ENCODE measurements at regions not wholly inside any gene's neighbourhood (a gene's known extent, or its start where the extent isn't known, plus 50 kb on each side); places are given as distances from the start of the nearest gene placed in this dataset.

DNA sequence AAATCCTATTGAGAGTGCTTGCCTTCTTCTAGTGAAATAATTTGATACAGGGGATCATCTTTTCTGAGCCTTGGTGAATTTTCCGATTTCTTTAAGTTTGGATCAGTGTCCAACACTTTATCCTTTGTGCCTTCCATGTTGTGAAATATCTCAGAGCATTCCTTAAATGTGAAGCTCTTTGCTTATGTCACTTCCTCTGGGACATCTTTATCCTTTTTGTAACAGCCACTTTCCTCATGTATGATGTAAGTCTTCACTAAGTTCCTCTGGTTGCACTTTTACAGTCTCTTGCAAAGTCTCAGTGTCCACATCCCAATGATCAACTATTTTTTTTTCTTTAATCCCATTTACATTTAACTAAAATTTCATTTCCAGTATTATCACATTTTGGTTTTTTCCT, 254.2 kb downstream of the EN1 start:
- no peaks in the 10 kb centered on the region for H3K79me2 ChIP-seq
- no peaks in the 10 kb centered on the region for H3K27me3 ChIP-seq
- no peak overlapping the region for H3K27ac ChIP-seq
- H3K36me3 ChIP-seq (replicated peaks; ENCODE audit: insufficient read depth, low read depth), result no peaks in the 10 kb centered on the region
- H3K4me3 ChIP-seq, result no peak overlapping the region
- no peaks in the 10 kb centered on the region for H3K4me1 ChIP-seq (ENCODE audit: insufficient read depth)
- WGBS (ENCODE audit: low lambda C conversion rate, missing lambda C conversion rate), result 95% methylated on average over 1 of the region's 1 CpG
- H3K4me2 ChIP-seq, result no peak overlapping the region
- no peak overlapping the region for H2AFZ ChIP-seq
- no peaks in the 10 kb centered on the region for H4K20me1 ChIP-seq (ENCODE audit: insufficient read depth, poor library complexity, severe bottlenecking)
- H3K9me3 ChIP-seq (ENCODE audit: low read depth), result no peaks in the 10 kb centered on the region
- no peak for DNase-seq (ENCODE audit: low spot score)
- no peaks in the 10 kb centered on the region for H3K9me2 ChIP-seq (replicated peaks; ENCODE audit: insufficient read depth)
- TF ChIP-seq, protein P1, sequence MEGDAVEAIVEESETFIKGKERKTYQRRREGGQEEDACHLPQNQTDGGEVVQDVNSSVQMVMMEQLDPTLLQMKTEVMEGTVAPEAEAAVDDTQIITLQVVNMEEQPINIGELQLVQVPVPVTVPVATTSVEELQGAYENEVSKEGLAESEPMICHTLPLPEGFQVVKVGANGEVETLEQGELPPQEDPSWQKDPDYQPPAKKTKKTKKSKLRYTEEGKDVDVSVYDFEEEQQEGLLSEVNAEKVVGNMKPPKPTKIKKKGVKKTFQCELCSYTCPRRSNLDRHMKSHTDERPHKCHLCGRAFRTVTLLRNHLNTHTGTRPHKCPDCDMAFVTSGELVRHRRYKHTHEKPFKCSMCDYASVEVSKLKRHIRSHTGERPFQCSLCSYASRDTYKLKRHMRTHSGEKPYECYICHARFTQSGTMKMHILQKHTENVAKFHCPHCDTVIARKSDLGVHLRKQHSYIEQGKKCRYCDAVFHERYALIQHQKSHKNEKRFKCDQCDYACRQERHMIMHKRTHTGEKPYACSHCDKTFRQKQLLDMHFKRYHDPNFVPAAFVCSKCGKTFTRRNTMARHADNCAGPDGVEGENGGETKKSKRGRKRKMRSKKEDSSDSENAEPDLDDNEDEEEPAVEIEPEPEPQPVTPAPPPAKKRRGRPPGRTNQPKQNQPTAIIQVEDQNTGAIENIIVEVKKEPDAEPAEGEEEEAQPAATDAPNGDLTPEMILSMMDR (IDR thresholded peaks at IDR 0.05; ENCODE audit: poor library complexity), result no peak
- TF ChIP-seq EZH2phosphoT487 (IDR thresholded peaks at IDR 0.05; ENCODE audit: low read depth, severe bottlenecking, unreplicated experiment), result no peak
- TF ChIP-seq EZH2 (IDR thresholded peaks at IDR 0.05; ENCODE audit: borderline replicate concordance), result no peak

DNA sequence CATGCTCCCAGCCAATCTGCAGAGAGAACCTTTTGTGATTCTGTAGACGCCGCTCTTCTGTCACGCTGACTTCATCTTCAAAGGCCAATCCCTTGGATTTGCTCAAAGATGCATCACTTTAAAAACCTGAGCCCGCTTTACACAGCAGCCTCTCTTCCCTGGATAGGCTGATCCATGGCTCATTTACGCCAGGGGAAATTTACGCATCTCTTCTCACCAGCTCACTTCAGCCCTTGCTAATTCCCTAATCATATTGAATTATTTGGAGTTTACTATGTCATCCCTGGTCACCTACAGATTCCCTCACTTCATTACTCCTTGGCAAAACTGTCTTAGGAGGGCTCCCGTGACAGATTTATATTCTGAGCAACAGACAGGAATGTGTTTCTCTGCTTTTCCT, 256.2 kb downstream of the EN1 start:
- WGBS (ENCODE audit: low lambda C conversion rate, missing lambda C conversion rate), result 88% methylated on average over 7 of the region's 7 CpGs
- Histone ChIP-seq H3K9me2 (replicated peaks; ENCODE audit: insufficient read depth) (no peaks in the 10 kb centered on the region), H2AFZ (no peak overlapping the region), H3K27ac (no peak overlapping the region), H3K4me2 (no peak overlapping the region), H3K4me3 (no peak overlapping the region), H4K20me1 (ENCODE audit: insufficient read depth, poor library complexity, severe bottlenecking) (no peaks in the 10 kb centered on the region), H3K9me3 (ENCODE audit: low read depth) (no peaks in the 10 kb centered on the region), H3K4me1 (ENCODE audit: insufficient read depth) (no peaks in the 10 kb centered on the region), H3K36me3 (replicated peaks; ENCODE audit: insufficient read depth, low read depth) (no peaks in the 10 kb centered on the region), H3K79me2 (no peaks in the 10 kb centered on the region), H3K27me3 (no peaks in the 10 kb centered on the region)
- TF ChIP-seq, protein P1 (IDR thresholded peaks at IDR 0.05; ENCODE audit: poor library complexity), result no peak
- no peak for TF ChIP-seq EZH2 (IDR thresholded peaks at IDR 0.05; ENCODE audit: borderline replicate concordance)
- no peak for TF ChIP-seq EZH2phosphoT487 (IDR thresholded peaks at IDR 0.05; ENCODE audit: low read depth, severe bottlenecking, unreplicated experiment)
- no peak for DNase-seq (ENCODE audit: low spot score)

DNA sequence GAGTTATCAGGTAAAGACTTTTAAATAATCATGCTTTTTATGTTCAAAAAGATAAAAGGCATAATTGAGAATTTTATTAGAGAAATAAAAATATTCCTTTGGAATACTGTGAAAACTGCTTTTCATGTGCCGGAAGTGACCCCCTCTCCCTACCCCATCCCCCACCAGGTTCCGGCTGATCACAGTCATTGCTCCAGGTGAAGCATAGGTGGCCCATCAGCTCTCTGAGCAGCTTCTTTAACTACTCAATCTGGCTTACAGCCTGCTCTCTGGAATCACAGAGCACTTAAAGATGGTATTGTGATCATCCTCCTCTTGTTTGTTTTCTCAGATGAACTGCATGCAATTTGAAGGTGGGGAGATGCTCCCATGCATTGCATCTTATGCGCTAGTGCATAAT, 257.7 kb downstream of the EN1 start:
- H3K9me2 ChIP-seq (replicated peaks; ENCODE audit: insufficient read depth), result no peaks in the 10 kb centered on the region
- H2AFZ ChIP-seq, result no peak overlapping the region
- H3K27ac ChIP-seq, result no peak overlapping the region
- 88% methylated on average over 3 of the region's 3 CpGs for whole genome bisulfite sequencing (ENCODE audit: low lambda C conversion rate, missing lambda C conversion rate)
- H4K20me1 ChIP-seq (ENCODE audit: insufficient read depth, poor library complexity, severe bottlenecking), result no peaks in the 10 kb centered on the region
- TF ChIP-seq, protein P1 (IDR thresholded peaks at IDR 0.05; ENCODE audit: poor library complexity), result no peak
- no peaks in the 10 kb centered on the region for H3K9me3 ChIP-seq (ENCODE audit: low read depth)
- H3K79me2 ChIP-seq, result no peaks in the 10 kb centered on the region
- no peaks in the 10 kb centered on the region for H3K27me3 ChIP-seq
- no peak for DNase-seq (ENCODE audit: low spot score)
- no peak overlapping the region for H3K4me2 ChIP-seq
- no peaks in the 10 kb centered on the region for H3K4me1 ChIP-seq (ENCODE audit: insufficient read depth)
- H3K4me3 ChIP-seq, result no peak overlapping the region
- no peaks in the 10 kb centered on the region for H3K36me3 ChIP-seq (replicated peaks; ENCODE audit: insufficient read depth, low read depth)

DNA sequence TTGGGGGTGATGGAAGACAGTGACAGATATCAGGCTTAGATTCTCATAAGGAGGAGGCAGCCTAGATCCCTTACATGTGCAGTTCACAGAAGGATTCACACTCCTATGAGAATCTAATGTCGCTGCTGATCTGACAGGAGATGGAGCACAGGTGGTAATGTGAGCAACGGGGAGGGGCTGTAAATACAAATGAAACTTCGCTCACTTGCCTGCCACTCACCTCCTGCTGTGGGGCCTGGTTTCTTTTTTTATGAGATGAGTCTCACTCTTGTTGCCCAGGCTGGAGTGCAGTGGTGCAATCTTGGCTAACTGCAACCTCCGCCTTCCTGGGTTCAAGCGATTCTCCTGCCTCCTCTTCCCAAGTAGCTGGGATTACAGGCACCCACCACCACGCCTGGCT, 258.6 kb downstream of the EN1 start:
- no peaks in the 10 kb centered on the region for H3K4me1 ChIP-seq (ENCODE audit: insufficient read depth)
- WGBS (ENCODE audit: low lambda C conversion rate, missing lambda C conversion rate), result 82% methylated on average over 6 of the region's 6 CpGs

More for the DNA sequence above, 258.6 kb downstream of the EN1 start:
- Histone ChIP-seq H3K9me2 (replicated peaks; ENCODE audit: insufficient read depth) (no peaks in the 10 kb centered on the region), H3K4me3 (no peak overlapping the region), H3K36me3 (replicated peaks; ENCODE audit: insufficient read depth, low read depth) (no peaks in the 10 kb centered on the region), H3K79me2 (no peaks in the 10 kb centered on the region), H2AFZ (no peak overlapping the region), H3K4me2 (no peak overlapping the region), H4K20me1 (ENCODE audit: insufficient read depth, poor library complexity, severe bottlenecking) (no peaks in the 10 kb centered on the region), H3K27me3 (no peaks in the 10 kb centered on the region), H3K9me3 (ENCODE audit: low read depth) (no peaks in the 10 kb centered on the region), H3K27ac (no peak overlapping the region)
- TF ChIP-seq, protein P1 (IDR thresholded peaks at IDR 0.05; ENCODE audit: poor library complexity), result no peak
- TF ChIP-seq EZH2phosphoT487 (IDR thresholded peaks at IDR 0.05; ENCODE audit: low read depth, severe bottlenecking, unreplicated experiment) (no peak), EZH2 (IDR thresholded peaks at IDR 0.05; ENCODE audit: borderline replicate concordance) (no peak)
- DNase-seq (ENCODE audit: low spot score), result no peak

Data from hepatocyte (in vitro differentiated cells).